B cell (primary cell): ENCODE measurements at regions not wholly inside any gene's neighbourhood (a gene's known extent, or its start where the extent isn't known, plus 50 kb on each side); places are given as distances from the start of the nearest gene placed in this dataset.

Source experiments
- CTCF ChIP-seq: fragments of 200-600 bp; IDR thresholded peaks from one replicate; pipeline ENCODE4 v1.8.0; 2022; ENCODE audit warnings: antibody characterized with exemption, mild to moderate bottlenecking
- EZH2 ChIP-seq: IDR thresholded peaks from 2 replicates; pipeline ENCODE4 v1.6.1; 2012; ENCODE audit warnings: borderline replicate concordance, low read depth, mild to moderate bottlenecking, moderate library complexity, low read length; ENCODE audit not compliant: insufficient read depth, poor library complexity, severe bottlenecking

- TF ChIP-seq CTCF, result no peak
- TF ChIP-seq EZH2, result no peak
Measured at GRCh38 chr3:189424922-189425321, 206.3 kb upstream of the TP63 start.
